Nephron (organoid): ENCODE measurements at regions not wholly inside any gene's neighbourhood (a gene's known extent, or its start where the extent isn't known, plus 50 kb on each side); places are given as distances from the start of the nearest gene placed in this dataset.

Source experiments
- H3K27ac Mint-ChIP-seq, 3 experiments: 2 replicates each; pipeline ENCODE4 v1.8.0; 2020; ENCODE audit warnings: mixed read lengths in 3 of 3, mild to moderate bottlenecking in 2 of 3, moderate library complexity in 1 of 3
- H3K27me3 Mint-ChIP-seq: 2 replicates; pipeline ENCODE4 v1.8.0; 2021; ENCODE audit warnings: low read depth, mild to moderate bottlenecking, moderate library complexity, mixed read lengths
- H3K36me3 Mint-ChIP-seq: 2 replicates; pipeline ENCODE4 v1.8.0; 2020; ENCODE audit warnings: low read depth, mixed read lengths
- H3K4me1 Mint-ChIP-seq: 2 replicates; pipeline ENCODE4 v1.8.0; 2020; ENCODE audit warnings: mixed read lengths
- H3K4me3 Mint-ChIP-seq, 3 experiments: 2 replicates each; pipeline ENCODE4 v1.8.0; 2020; ENCODE audit warnings: mild to moderate bottlenecking in 3 of 3, mixed read lengths in 3 of 3, moderate library complexity in 2 of 3
- H3K9me3 Mint-ChIP-seq: 2 replicates; pipeline ENCODE4 v1.8.0; 2020; ENCODE audit warnings: mixed read lengths
- CTCF ChIP-seq, 3 experiments: fragments of 200-600 bp; sonication (generic); IDR thresholded peaks; one replicate each; pipeline ENCODE4 v1.5.0; 2021; ENCODE audit warnings: antibody characterized with exemption in 3 of 3; ENCODE audit not compliant: unreplicated experiment in 3 of 3

- H3K4me1 Mint-ChIP-seq = no peaks in the 10 kb centered on the region
Observed at GRCh38 chr4:153119626-153120025, 84.6 kb upstream of the TRIM2 start.

GRCh38 chr4:153120235-153120634, 84.0 kb upstream of the TRIM2 start:
- no peak for TF ChIP-seq CTCF (IDR thresholded peaks at IDR 0.05; ENCODE audit: unreplicated experiment in 3 of 3)
- Mint-ChIP-seq H3K9me3 (no peaks in the 10 kb centered on the region), H3K27ac (no peak overlapping the region), H3K4me1 (no peaks in the 10 kb centered on the region), H3K36me3 (no peaks in the 10 kb centered on the region), H3K27me3 (no peaks in the 10 kb centered on the region), H3K4me3 (no peak overlapping the region)

More at GRCh38 chr4:153119626-153120025, 84.6 kb upstream of the TRIM2 start:
- Mint-ChIP-seq H3K36me3 (no peaks in the 10 kb centered on the region), H3K27me3 (no peaks in the 10 kb centered on the region), H3K27ac (no peak overlapping the region), H3K4me3 (no peak overlapping the region), H3K9me3 (no peaks in the 10 kb centered on the region)
- TF ChIP-seq CTCF (IDR thresholded peaks at IDR 0.05; ENCODE audit: unreplicated experiment in 3 of 3) = no peak

- H3K4me1 Mint-ChIP-seq = peaks cover 6% of the 10 kb centered on the region
- H3K27me3 Mint-ChIP-seq = no peaks in the 10 kb centered on the region
- H3K27ac Mint-ChIP-seq = no peak overlapping the region
- H3K9me3 Mint-ChIP-seq = no peaks in the 10 kb centered on the region
- H3K4me3 Mint-ChIP-seq = no peak overlapping the region
- H3K36me3 Mint-ChIP-seq = no peaks in the 10 kb centered on the region
- TF ChIP-seq CTCF (IDR thresholded peaks at IDR 0.05; ENCODE audit: unreplicated experiment in 3 of 3) = no peak
Observed at GRCh38 chr4:153122855-153123254, 81.4 kb upstream of the TRIM2 start.

- H3K4me3 Mint-ChIP-seq = no peak overlapping the region
- H3K4me1 Mint-ChIP-seq = peaks cover 8% of the 10 kb centered on the region
- no peaks in the 10 kb centered on the region for H3K9me3 Mint-ChIP-seq
- H3K36me3 Mint-ChIP-seq = no peaks in the 10 kb centered on the region
- H3K27ac Mint-ChIP-seq = no peak overlapping the region
- TF ChIP-seq CTCF (IDR thresholded peaks at IDR 0.05; ENCODE audit: unreplicated experiment in 3 of 3) = no peak
- H3K27me3 Mint-ChIP-seq = peaks cover 7% of the 10 kb centered on the region
Observed at GRCh38 chr4:153126137-153126536, 78.1 kb upstream of the TRIM2 start.

- TF ChIP-seq CTCF (IDR thresholded peaks at IDR 0.05; ENCODE audit: unreplicated experiment in 3 of 3) = peak; percentile 80 to 90 (median 85)
- H3K4me1 Mint-ChIP-seq = peaks cover 8% of the 10 kb centered on the region
- peak overlapping the region; percentile 74 to 96 (median 76) for H3K27ac Mint-ChIP-seq
- peak overlapping the region; percentile 47 to 68 (median 66) for H3K4me3 Mint-ChIP-seq
- H3K36me3 Mint-ChIP-seq = no peaks in the 10 kb centered on the region
- H3K27me3 Mint-ChIP-seq = peaks cover 7% of the 10 kb centered on the region
- no peaks in the 10 kb centered on the region for H3K9me3 Mint-ChIP-seq
Observed at GRCh38 chr4:153127760-153128494, 76.3 kb upstream of the TRIM2 start.

- H3K27me3 Mint-ChIP-seq = peaks cover 7% of the 10 kb centered on the region
- no peak for TF ChIP-seq CTCF (IDR thresholded peaks at IDR 0.05; ENCODE audit: unreplicated experiment in 3 of 3)
- no peaks in the 10 kb centered on the region for H3K9me3 Mint-ChIP-seq
- no peak overlapping the region for H3K27ac Mint-ChIP-seq
- no peak overlapping the region for H3K4me3 Mint-ChIP-seq
- H3K36me3 Mint-ChIP-seq = no peaks in the 10 kb centered on the region
- peaks cover 12% of the 10 kb centered on the region for H3K4me1 Mint-ChIP-seq
Observed at GRCh38 chr4:153131596-153131995, 72.6 kb upstream of the TRIM2 start.
